MM.1S (cell line): ENCODE measurements at regions not wholly inside any gene's neighbourhood (a gene's known extent, or its start where the extent isn't known, plus 50 kb on each side); places are given as distances from the start of the nearest gene placed in this dataset.

Source experiments
- CTCF ChIP-seq: fragments of 300-600 bp; sonication (generic); IDR thresholded peaks from 2 replicates; pipeline ENCODE4 v1.5.1; 2016; ENCODE audit warnings: antibody characterized with exemption, low read length, mixed read lengths
- EZH2phosphoT487 ChIP-seq: fragments of 300-600 bp; sonication (generic); IDR thresholded peaks from 2 replicates; pipeline ENCODE4 v1.6.1; 2018; ENCODE audit warnings: antibody characterized with exemption, low read length

GRCh38 chr7:46607176-46607575 is 686.1 kb upstream of the IGFBP3 start:
- TF ChIP-seq CTCF (no peak), EZH2phosphoT487 (no peak)
